ENCODE measurements at regions not wholly inside any gene's neighbourhood (a gene's known extent, or its start where the extent isn't known, plus 50 kb on each side); places are given as distances from the start of the nearest gene placed in this dataset.

DNA sequence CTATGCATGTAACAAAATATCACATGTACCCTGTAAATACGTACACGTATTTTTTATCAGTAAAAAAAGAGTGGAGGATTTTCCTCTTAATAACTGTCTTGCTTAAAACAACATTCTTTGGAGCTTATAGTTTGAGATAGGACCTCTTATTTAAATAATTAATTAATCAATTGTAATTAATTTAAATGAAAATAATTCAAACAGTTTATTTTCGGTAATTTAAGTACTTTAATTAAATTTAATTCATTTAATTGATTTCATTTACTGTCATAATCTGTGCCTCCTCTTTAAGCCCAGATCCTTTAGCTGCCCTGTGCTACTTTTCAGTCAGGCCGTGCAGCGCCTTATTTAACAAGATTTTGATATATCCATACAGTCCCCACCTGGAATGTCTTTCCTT lies 427.0 kb downstream of the HLX start:
- TF ChIP-seq, protein P1, sequence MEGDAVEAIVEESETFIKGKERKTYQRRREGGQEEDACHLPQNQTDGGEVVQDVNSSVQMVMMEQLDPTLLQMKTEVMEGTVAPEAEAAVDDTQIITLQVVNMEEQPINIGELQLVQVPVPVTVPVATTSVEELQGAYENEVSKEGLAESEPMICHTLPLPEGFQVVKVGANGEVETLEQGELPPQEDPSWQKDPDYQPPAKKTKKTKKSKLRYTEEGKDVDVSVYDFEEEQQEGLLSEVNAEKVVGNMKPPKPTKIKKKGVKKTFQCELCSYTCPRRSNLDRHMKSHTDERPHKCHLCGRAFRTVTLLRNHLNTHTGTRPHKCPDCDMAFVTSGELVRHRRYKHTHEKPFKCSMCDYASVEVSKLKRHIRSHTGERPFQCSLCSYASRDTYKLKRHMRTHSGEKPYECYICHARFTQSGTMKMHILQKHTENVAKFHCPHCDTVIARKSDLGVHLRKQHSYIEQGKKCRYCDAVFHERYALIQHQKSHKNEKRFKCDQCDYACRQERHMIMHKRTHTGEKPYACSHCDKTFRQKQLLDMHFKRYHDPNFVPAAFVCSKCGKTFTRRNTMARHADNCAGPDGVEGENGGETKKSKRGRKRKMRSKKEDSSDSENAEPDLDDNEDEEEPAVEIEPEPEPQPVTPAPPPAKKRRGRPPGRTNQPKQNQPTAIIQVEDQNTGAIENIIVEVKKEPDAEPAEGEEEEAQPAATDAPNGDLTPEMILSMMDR (IDR thresholded peaks at IDR 0.05; ENCODE audit: extremely low read depth in 1 of 2, insufficient read depth in 1 of 2, low read depth in 1 of 2, low read length in 2 of 2), result no peak
- TF ChIP-seq POLR2A (IDR thresholded peaks at IDR 0.05; ENCODE audit: low read depth, low read length), result no peak
